Loucy (cell line): ENCODE measurements at regions not wholly inside any gene's neighbourhood (a gene's known extent, or its start where the extent isn't known, plus 50 kb on each side); places are given as distances from the start of the nearest gene placed in this dataset.

ENCODE experiments used
- H2AFZ ChIP-seq: fragments of 200-600 bp; sonication (generic); 2 replicates; pipeline ENCODE4 v1.6.0; 2016; ENCODE audit warnings: antibody characterized with exemption, mild to moderate bottlenecking, low read length, moderate library complexity
- H3F3A ChIP-seq: fragments of 200-600 bp; 2 replicates; pipeline ENCODE4 v1.6.0; 2016; ENCODE audit warnings: antibody characterized with exemption, low read depth, mild to moderate bottlenecking
- H3K27me3 ChIP-seq: fragments of 200-600 bp; sonication (generic); 2 replicates; pipeline ENCODE4 v1.6.1; 2014; ENCODE audit warnings: low read length, mild to moderate bottlenecking; ENCODE audit not compliant: insufficient read depth, poor library complexity, severe bottlenecking
- H3K36me3 ChIP-seq: fragments of 200-600 bp; sonication (generic); 2 replicates; pipeline ENCODE4 v1.6.1; 2016; ENCODE audit warnings: low read length; ENCODE audit not compliant: insufficient read depth
- H3K4me1 ChIP-seq: fragments of 200-600 bp; sonication (generic); 2 replicates; pipeline ENCODE4 v1.5.1; 2014; ENCODE audit warnings: low read length, mild to moderate bottlenecking; ENCODE audit not compliant: insufficient read depth, poor library complexity, severe bottlenecking
- H3K4me2 ChIP-seq: fragments of 200-600 bp; sonication (generic); 2 replicates; pipeline ENCODE4 v1.6.0; 2014; ENCODE audit warnings: antibody characterized with exemption, low read length, low read depth, mild to moderate bottlenecking; ENCODE audit not compliant: poor library complexity, severe bottlenecking
- H3K4me3 ChIP-seq: fragments of 200-600 bp; sonication (generic); 2 replicates; pipeline ENCODE4 v1.5.1; 2014; ENCODE audit warnings: low read length, mild to moderate bottlenecking, mixed read lengths; ENCODE audit not compliant: poor library complexity, severe bottlenecking
- H3K79me2 ChIP-seq: fragments of 200-600 bp; sonication (generic); 2 replicates; pipeline ENCODE4 v1.6.1; 2014; ENCODE audit warnings: low read length; ENCODE audit not compliant: insufficient read depth
- H3K9ac ChIP-seq: fragments of 200-600 bp; sonication (generic); 2 replicates; pipeline ENCODE4 v1.6.0; 2014; ENCODE audit warnings: mild to moderate bottlenecking, low read depth, low read length, moderate library complexity; ENCODE audit not compliant: poor library complexity, severe bottlenecking
- H3K9me2 ChIP-seq: fragments of 200-600 bp; sonication (generic); replicated peaks from 2 replicates; pipeline ENCODE4 v1.6.1; 2016; ENCODE audit warnings: low read depth, low read length, mixed read lengths
- H3K9me3 ChIP-seq: fragments of 200-600 bp; sonication (generic); 2 replicates; pipeline ENCODE4 v1.6.1; 2014; ENCODE audit warnings: mild to moderate bottlenecking, antibody characterized with exemption, low read length, low read depth; ENCODE audit not compliant: insufficient read depth
- H4K20me1 ChIP-seq: fragments of 200-600 bp; sonication (generic); 2 replicates; pipeline ENCODE4 v1.6.0; 2014; ENCODE audit warnings: antibody characterized with exemption, low read length, mild to moderate bottlenecking; ENCODE audit not compliant: insufficient read depth, poor library complexity, severe bottlenecking
- EZH2phosphoT487 ChIP-seq: fragments of 200-600 bp; IDR thresholded peaks from 2 replicates; pipeline ENCODE4 v1.6.1; 2018; ENCODE audit warnings: antibody characterized with exemption, mild to moderate bottlenecking, moderate library complexity, borderline replicate concordance
- TF ChIP-seq, protein P1 (sequence below): fragments of 200-600 bp; sonication (generic); conservative IDR thresholded peaks from 2 replicates; pipeline ENCODE4 v1.5.1; 2014; ENCODE audit warnings: mild to moderate bottlenecking, antibody characterized with exemption, low read length

GRCh38 chr18:78661316-78661715 lies 318.3 kb upstream of the SALL3 start:
- Histone ChIP-seq H3F3A (no peaks in the 10 kb centered on the region), H4K20me1 (no peaks in the 10 kb centered on the region), H3K4me1 (no peaks in the 10 kb centered on the region), H3K79me2 (no peaks in the 10 kb centered on the region), H3K9me3 (peaks cover 3% of the 10 kb centered on the region; the same call in 1 of the 2 replicates), H3K4me3 (no peak overlapping the region), H3K36me3 (no peaks in the 10 kb centered on the region), H3K9me2 (no peaks in the 10 kb centered on the region), H3K9ac (no peak overlapping the region), H3K27me3 (no peaks in the 10 kb centered on the region), H3K4me2 (no peak overlapping the region), H2AFZ (no peak overlapping the region)
- TF ChIP-seq, protein P1, sequence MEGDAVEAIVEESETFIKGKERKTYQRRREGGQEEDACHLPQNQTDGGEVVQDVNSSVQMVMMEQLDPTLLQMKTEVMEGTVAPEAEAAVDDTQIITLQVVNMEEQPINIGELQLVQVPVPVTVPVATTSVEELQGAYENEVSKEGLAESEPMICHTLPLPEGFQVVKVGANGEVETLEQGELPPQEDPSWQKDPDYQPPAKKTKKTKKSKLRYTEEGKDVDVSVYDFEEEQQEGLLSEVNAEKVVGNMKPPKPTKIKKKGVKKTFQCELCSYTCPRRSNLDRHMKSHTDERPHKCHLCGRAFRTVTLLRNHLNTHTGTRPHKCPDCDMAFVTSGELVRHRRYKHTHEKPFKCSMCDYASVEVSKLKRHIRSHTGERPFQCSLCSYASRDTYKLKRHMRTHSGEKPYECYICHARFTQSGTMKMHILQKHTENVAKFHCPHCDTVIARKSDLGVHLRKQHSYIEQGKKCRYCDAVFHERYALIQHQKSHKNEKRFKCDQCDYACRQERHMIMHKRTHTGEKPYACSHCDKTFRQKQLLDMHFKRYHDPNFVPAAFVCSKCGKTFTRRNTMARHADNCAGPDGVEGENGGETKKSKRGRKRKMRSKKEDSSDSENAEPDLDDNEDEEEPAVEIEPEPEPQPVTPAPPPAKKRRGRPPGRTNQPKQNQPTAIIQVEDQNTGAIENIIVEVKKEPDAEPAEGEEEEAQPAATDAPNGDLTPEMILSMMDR, result no peak
- TF ChIP-seq EZH2phosphoT487, result no peak

DNA sequence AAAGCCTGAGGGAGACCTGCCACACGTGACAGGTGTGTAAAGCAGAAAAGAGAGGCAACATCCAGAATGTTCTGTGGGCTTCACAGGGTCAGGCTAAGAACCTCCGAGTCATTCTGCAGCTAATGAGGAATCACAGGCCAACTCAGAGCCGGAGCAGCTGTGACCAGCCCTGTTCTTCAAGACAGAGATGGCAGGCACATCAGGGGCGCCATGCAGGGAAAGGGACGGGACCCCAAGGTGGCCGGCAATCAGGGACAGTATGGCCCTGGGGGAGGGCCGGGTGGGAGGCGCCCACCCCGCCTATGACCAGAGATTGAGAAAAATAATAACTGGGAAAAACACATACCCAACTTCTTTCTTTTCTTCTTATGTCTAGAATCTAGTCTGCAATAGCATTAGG lies 316.7 kb upstream of the SALL3 start:
- Histone ChIP-seq H3K9me3 (peaks cover 3% of the 10 kb centered on the region; the same call in 1 of the 2 replicates), H3K9ac (no peak overlapping the region), H3K9me2 (no peaks in the 10 kb centered on the region)

GRCh38 chr18:78664048-78664447 lies 315.6 kb upstream of the SALL3 start:
- no peaks in the 10 kb centered on the region for H3K36me3 ChIP-seq
- TF ChIP-seq, protein P1, result no peak
- no peak for TF ChIP-seq EZH2phosphoT487

More for the DNA sequence above, 316.7 kb upstream of the SALL3 start:
- Histone ChIP-seq H3K27me3 (no peaks in the 10 kb centered on the region), H3K4me1 (no peaks in the 10 kb centered on the region), H3F3A (no peaks in the 10 kb centered on the region), H3K4me3 (no peak overlapping the region), H3K36me3 (no peaks in the 10 kb centered on the region), H3K4me2 (no peak overlapping the region), H2AFZ (no peak overlapping the region), H4K20me1 (no peaks in the 10 kb centered on the region), H3K79me2 (no peaks in the 10 kb centered on the region)
- TF ChIP-seq EZH2phosphoT487, result no peak
- TF ChIP-seq, protein P1, result no peak

More at GRCh38 chr18:78664048-78664447, 315.6 kb upstream of the SALL3 start:
- Histone ChIP-seq H3K9ac (no peak overlapping the region), H3K9me3 (peaks cover 3% of the 10 kb centered on the region; the same call in 1 of the 2 replicates), H3K4me1 (no peaks in the 10 kb centered on the region), H3K79me2 (no peaks in the 10 kb centered on the region), H3K9me2 (no peaks in the 10 kb centered on the region), H3K27me3 (no peaks in the 10 kb centered on the region), H2AFZ (no peak overlapping the region), H3K4me3 (no peak overlapping the region), H3F3A (no peaks in the 10 kb centered on the region), H4K20me1 (no peaks in the 10 kb centered on the region), H3K4me2 (no peak overlapping the region)
